Progenitor cell of endocrine pancreas (in vitro differentiated cells): ENCODE measurements at regions not wholly inside any gene's neighbourhood (a gene's known extent, or its start where the extent isn't known, plus 50 kb on each side); places are given as distances from the start of the nearest gene placed in this dataset.
"Not testable (repeated sequence)": the region's sequence is repeated elsewhere in the genome, so short reads cannot be mapped to it uniquely, and the experiment has no call there.

ENCODE experiments used
- DNase-seq: peaks from one replicate; pipeline ENCODE4 v3.0.0; 2021; ENCODE audit warnings: low spot score; ENCODE audit not compliant: unreplicated experiment
- H3K27ac Mint-ChIP-seq: 2 replicates; pipeline ENCODE4 v1.8.0; 2021; ENCODE audit warnings: mild to moderate bottlenecking, moderate library complexity, mixed read lengths
- H3K27me3 Mint-ChIP-seq: 2 replicates; pipeline ENCODE4 v1.8.0; 2021; ENCODE audit warnings: mixed read lengths
- H3K36me3 Mint-ChIP-seq: 2 replicates; pipeline ENCODE4 v1.8.0; 2022; ENCODE audit warnings: mixed read lengths; ENCODE audit not compliant: insufficient read depth
- H3K4me1 Mint-ChIP-seq: 2 replicates; pipeline ENCODE4 v1.8.0; 2021; ENCODE audit warnings: low read depth, mixed read lengths
- H3K4me3 Mint-ChIP-seq: 2 replicates; pipeline ENCODE4 v1.8.0; 2021; ENCODE audit warnings: low read depth, mild to moderate bottlenecking, moderate library complexity, mixed read lengths
- H3K9me3 Mint-ChIP-seq: 2 replicates; pipeline ENCODE4 v1.8.0; 2021; ENCODE audit warnings: low read depth, mixed read lengths
- TF ChIP-seq, protein P1 (sequence below): fragments of 200-600 bp; sonication (generic); IDR thresholded peaks from one replicate; pipeline ENCODE4 v1.5.0; 2021; ENCODE audit warnings: antibody characterized with exemption, mild to moderate bottlenecking; ENCODE audit not compliant: unreplicated experiment

DNA sequence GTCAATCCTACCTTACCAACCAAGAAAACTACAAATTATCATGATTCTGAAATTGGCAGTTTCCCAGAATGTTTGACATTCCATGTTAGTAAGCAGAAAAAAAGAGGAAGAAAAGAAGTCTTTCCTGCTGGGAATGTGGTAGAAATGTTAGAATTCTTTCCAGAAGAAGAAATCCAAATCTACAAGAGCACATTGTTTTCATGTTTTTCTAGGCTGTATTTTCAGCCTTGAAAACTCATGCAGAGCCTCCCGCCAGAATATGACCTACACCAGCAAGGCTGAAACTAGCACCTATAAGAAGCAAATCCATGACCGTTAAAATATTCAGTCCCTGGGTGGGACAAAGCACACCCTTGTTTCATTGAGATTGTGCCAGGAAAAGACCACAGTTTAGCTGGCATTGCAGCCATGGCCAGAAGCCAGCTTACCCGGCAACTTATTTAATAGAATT, 259.4 kb downstream of the GJA1 start:
- Mint-ChIP-seq H3K4me3 (no peak overlapping the region), H3K4me1 (peaks cover 12% of the 10 kb centered on the region), H3K9me3 (no peaks in the 10 kb centered on the region), H3K27ac (no peak overlapping the region), H3K36me3 (no peaks in the 10 kb centered on the region), H3K27me3 (no peaks in the 10 kb centered on the region)
- no peak for DNase-seq
- TF ChIP-seq, protein P1, sequence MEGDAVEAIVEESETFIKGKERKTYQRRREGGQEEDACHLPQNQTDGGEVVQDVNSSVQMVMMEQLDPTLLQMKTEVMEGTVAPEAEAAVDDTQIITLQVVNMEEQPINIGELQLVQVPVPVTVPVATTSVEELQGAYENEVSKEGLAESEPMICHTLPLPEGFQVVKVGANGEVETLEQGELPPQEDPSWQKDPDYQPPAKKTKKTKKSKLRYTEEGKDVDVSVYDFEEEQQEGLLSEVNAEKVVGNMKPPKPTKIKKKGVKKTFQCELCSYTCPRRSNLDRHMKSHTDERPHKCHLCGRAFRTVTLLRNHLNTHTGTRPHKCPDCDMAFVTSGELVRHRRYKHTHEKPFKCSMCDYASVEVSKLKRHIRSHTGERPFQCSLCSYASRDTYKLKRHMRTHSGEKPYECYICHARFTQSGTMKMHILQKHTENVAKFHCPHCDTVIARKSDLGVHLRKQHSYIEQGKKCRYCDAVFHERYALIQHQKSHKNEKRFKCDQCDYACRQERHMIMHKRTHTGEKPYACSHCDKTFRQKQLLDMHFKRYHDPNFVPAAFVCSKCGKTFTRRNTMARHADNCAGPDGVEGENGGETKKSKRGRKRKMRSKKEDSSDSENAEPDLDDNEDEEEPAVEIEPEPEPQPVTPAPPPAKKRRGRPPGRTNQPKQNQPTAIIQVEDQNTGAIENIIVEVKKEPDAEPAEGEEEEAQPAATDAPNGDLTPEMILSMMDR = no peak

- TF ChIP-seq, protein P1 = no peak
- no peaks in the 10 kb centered on the region for H3K27me3 Mint-ChIP-seq
- H3K27ac Mint-ChIP-seq = no peak overlapping the region
- no peak overlapping the region for H3K4me3 Mint-ChIP-seq
- no peaks in the 10 kb centered on the region for H3K36me3 Mint-ChIP-seq
- peaks cover under 1% of the 10 kb centered on the region for H3K9me3 Mint-ChIP-seq
- no peak for DNase-seq
- H3K4me1 Mint-ChIP-seq = peaks cover 12% of the 10 kb centered on the region
Measured at GRCh38 chr6:121695329-121695728, 259.9 kb downstream of the GJA1 start.

GRCh38 chr6:121697921-121698320, 262.5 kb downstream of the GJA1 start:
- Mint-ChIP-seq H3K27ac (no peak overlapping the region), H3K9me3 (peaks cover 8% of the 10 kb centered on the region), H3K4me1 (peaks cover 2% of the 10 kb centered on the region), H3K27me3 (no peaks in the 10 kb centered on the region), H3K4me3 (no peak overlapping the region), H3K36me3 (no peaks in the 10 kb centered on the region)
- no peak for DNase-seq
- TF ChIP-seq, protein P1 = no peak

GRCh38 chr6:121698617-121699016, 263.2 kb downstream of the GJA1 start:
- Mint-ChIP-seq H3K27me3 (no peaks in the 10 kb centered on the region), H3K9me3 (peaks cover 8% of the 10 kb centered on the region), H3K4me3 (no peak overlapping the region), H3K27ac (no peak overlapping the region), H3K4me1 (peaks cover 2% of the 10 kb centered on the region), H3K36me3 (no peaks in the 10 kb centered on the region)
- no peak for DNase-seq
- TF ChIP-seq, protein P1 = no peak

GRCh38 chr6:121703129-121703528, 267.7 kb downstream of the GJA1 start:
- not testable (repeated sequence) for H3K36me3 Mint-ChIP-seq, H3K27ac Mint-ChIP-seq, H3K27me3 Mint-ChIP-seq, H3K9me3 Mint-ChIP-seq, H3K4me3 Mint-ChIP-seq, H3K4me1 Mint-ChIP-seq, DNase-seq

DNA sequence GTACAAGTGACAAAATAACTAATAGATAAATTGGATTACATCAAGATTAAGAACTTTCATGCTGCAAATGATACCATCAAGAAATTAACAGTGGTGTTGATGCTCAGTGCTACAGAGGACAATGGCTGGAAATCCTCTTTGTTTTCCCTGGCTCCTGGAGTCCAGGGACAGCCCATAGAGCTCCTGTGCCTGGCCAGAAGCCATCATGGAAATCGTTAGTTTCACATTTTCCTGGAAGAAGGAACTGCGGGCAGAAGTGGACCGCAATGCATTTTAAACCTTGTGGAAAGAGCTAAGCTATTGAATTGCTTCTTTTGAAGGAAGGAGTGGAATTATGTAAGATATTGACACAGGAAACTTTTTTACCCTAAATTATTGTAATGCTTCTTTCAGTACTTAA, 276.0 kb downstream of the GJA1 start:
- no peak overlapping the region for H3K27ac Mint-ChIP-seq
- no peaks in the 10 kb centered on the region for H3K9me3 Mint-ChIP-seq
- no peak for DNase-seq
- TF ChIP-seq, protein P1 = no peak
- H3K36me3 Mint-ChIP-seq = no peaks in the 10 kb centered on the region
- H3K27me3 Mint-ChIP-seq = no peaks in the 10 kb centered on the region
- H3K4me1 Mint-ChIP-seq = no peaks in the 10 kb centered on the region
- no peak overlapping the region for H3K4me3 Mint-ChIP-seq
